Loucy (cell line): ENCODE measurements at regions not wholly inside any gene's neighbourhood (a gene's known extent, or its start where the extent isn't known, plus 50 kb on each side); places are given as distances from the start of the nearest gene placed in this dataset.

Source experiments
- CTCF ChIP-seq: fragments of 200-600 bp; sonication (generic); conservative IDR thresholded peaks from 2 replicates; pipeline ENCODE4 v1.5.1; 2014; ENCODE audit warnings: mild to moderate bottlenecking, antibody characterized with exemption, low read length
- EZH2phosphoT487 ChIP-seq: fragments of 200-600 bp; IDR thresholded peaks from 2 replicates; pipeline ENCODE4 v1.6.1; 2018; ENCODE audit warnings: antibody characterized with exemption, mild to moderate bottlenecking, moderate library complexity, borderline replicate concordance

- TF ChIP-seq CTCF (no peak), EZH2phosphoT487 (no peak)
Measured at GRCh38 chr7:126163647-126164046, 1089.1 kb downstream of the GRM8 start.
